ENCODE measurements at regions not wholly inside any gene's neighbourhood (a gene's known extent, or its start where the extent isn't known, plus 50 kb on each side); places are given as distances from the start of the nearest gene placed in this dataset.
"Not testable (repeated sequence)": the region's sequence is repeated elsewhere in the genome, so short reads cannot be mapped to it uniquely, and the experiment has no call there.

DNA sequence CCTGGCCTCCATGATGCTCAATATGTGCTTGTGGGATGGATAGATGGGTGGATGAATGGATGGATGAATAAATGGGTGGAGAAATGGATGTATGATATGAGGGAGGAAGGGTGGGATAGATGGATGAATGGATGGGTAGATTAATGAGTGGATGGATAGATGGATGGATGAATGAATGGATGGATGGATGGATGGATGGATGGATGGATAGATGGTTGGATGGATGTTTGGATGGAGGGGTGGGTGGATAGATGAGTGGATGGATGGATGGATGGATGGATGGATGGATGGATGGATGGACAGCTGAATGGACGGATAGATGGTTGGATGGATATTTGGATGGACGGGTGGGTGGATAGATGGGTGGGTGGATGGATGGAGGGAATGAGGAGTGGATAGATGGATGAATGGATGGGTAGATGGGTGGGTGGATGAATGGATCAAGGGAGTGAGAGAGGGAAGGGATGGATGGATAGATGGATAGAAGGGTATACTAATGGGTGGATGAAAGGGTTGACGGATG lies 139.4 kb downstream of the CEBPB start:
- no peak for DNase-seq (ENCODE audit: low spot score)

GRCh38 chr20:50330504-50331313 lies 140.1 kb downstream of the CEBPB start:
- no peak for DNase-seq (ENCODE audit: low spot score)

GRCh38 chr20:50331469-50332363 lies 141.1 kb downstream of the CEBPB start:
- no peak for DNase-seq (ENCODE audit: low spot score)

DNA sequence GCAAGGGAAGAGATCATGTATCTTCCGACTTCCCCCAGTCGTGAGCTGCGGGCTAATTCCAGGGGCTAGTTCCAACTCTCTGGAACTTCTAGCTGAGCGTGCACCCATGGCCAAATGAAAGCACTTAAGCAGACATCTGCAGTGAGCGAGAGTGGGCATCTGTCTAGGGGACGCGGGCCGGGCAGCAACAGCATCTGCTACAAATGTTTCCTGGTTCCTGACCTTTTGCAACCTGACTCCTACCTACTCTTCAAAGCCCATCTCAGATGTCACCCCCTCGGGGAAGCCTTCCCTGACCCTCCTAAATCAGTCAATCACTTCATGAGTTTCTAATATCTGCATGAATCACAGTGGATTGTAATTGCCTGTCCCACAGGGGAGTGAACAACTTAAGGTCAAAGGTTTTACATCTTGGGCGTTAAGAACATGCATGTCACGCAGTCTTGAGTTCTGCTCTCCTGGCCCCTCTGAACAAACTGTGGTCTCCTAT lies 141.9 kb downstream of the CEBPB start:
- no peak for DNase-seq (ENCODE audit: low spot score)

DNA sequence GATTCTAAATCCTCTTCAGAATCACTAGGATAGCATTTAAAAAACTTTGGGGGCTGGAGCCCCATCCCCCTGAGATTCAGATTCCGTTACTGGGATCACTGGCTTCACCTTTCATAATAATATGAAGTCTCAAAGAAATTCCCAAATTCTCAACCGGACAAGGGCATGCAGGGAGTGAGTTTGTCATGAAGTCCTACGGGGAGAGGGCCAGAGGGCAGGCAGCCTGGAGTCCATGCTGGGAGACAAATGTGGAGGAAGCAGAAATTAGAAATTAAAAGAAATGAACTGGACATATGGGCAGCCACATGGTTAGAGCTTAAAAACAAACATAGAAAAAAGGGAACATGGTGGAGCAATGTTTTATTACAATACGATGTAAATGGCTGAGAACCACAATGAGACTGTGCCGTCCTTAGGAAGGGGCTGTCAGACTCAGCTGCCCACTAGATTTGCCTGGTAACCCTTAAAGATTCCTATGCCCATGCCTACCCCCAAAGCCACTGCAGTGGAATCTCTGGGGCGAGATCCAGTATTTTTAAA lies 142.6 kb downstream of the CEBPB start:
- DNase-seq (ENCODE audit: low spot score), result no peak

DNA sequence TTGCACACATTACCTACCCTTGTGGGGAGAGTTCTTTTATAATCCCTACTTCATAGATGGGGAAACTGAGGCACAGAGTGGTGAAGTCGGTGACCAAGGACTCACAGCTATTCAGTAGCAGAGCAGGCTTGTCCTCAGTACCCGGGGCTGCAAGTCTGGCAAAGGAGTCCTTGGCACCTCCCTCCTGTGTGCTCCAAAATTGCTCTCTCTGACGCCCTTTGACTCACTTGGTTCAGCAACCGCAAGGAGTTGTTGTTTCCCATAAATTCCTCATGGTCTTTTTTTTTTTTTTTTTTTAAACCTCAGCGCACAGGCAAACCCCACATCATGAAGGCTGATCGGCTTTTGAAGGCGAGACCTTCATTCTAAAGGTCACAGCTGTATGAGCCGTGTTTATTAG lies 143.2 kb downstream of the CEBPB start:
- DNase-seq (ENCODE audit: low spot score), result no peak

DNA sequence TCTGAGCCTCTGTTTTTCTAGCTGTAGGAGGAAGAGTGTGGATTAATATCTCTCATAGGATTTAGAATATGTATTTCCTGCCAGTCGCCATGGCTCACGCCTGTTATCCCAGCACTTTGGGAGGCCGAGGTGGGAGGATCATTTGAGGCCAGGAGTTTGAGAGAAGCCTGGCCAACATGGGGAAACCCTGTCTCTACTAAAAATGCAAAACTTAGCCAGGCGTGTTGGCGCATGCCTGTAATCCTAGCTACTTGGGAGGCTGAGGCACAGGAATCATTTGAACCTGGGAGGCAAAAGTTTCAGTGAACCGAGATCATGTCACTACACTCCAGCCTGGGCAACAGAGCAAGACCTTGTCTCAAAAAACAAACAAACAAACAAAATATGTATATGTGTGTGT lies 143.9 kb downstream of the CEBPB start:
- not testable (repeated sequence) for DNase-seq (ENCODE audit: low spot score)

DNA sequence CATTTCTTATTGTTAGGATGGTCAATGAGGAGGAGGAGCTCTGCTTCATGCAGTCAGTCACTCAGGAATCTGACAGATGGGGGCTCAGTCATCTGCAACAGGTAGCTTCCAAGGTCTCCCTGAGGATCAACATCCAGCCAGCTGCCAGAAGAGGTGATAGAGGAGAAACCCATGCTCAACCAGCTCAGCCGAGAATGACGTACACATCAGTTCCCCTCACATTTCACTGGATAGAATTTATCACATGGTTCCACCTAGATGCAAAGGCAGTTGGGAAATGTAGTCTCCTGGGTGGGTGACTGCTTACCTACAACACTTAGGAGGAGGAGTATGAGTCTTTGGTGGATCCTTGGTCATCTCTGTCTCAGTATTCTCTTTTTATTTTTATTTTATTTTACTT lies 144.5 kb downstream of the CEBPB start:
- DNase-seq (ENCODE audit: low spot score), result no peak

- DNase-seq (ENCODE audit: low spot score), result no peak
Observed at GRCh38 chr20:50335866-50336265, 145.2 kb downstream of the CEBPB start.

DNA sequence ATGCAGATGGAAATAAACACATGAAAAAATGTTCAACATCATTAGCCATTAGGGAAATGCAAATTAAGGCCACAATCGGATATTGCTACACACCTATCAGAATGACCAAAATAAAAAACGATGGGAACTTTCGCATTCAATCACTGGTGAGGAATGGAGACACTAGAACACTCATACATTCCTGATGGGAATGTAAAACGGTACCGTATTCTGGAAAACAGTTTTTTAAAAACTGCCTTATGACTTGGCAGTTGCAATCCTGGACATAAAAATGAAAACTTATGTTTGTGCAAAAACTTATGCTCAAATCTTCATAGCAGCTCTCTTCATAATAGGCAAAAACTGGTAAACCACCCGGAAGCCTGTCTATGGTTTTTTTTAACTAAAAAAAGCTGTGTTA lies 146.0 kb downstream of the CEBPB start:
- DNase-seq (ENCODE audit: low spot score), result no peak

DNA sequence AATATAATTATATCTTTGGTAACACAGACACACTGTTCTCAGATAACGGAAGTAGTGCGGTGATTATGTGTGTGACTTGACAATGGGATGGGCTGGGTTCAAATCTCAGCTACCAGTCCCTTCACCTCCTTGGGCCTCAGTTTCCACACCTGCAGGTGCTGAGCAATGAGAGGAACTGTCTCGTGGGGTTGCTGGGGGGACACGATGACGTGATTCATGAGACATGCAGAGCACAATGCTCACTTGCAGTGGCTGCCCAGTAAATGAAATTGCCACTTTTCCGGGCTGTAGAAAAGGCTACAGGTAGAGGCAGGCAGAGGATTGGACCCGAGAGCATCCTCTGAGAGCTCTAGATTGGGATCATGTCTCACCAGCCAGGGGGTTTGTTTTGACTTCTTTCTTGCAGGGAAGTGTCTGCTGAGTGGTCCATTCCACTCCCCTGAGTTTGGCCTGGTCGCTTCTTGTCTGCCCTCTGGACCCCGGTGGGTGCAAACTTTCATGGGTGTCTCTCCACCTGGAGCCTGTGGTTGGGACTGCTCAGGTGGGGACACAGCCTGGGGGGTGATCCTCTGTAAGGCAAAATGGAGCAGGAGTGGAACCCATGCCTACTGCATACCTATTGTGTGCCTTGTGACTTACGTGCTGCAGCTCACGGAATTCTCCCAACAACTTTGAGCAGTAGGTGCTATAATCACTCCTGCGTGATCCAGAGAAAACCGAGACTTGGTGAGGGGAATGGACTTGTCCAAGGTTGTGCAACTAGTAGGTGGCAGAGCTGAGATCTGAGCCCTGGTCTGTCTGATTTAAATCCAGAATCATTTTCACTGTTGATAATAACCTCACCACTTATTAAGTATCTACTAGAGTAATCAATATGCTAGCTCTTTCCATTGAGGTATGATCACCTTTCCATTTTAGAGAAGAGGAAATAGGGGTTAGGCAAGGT lies 147.2 kb downstream of the CEBPB start:
- no peak for DNase-seq (ENCODE audit: low spot score)

DNA sequence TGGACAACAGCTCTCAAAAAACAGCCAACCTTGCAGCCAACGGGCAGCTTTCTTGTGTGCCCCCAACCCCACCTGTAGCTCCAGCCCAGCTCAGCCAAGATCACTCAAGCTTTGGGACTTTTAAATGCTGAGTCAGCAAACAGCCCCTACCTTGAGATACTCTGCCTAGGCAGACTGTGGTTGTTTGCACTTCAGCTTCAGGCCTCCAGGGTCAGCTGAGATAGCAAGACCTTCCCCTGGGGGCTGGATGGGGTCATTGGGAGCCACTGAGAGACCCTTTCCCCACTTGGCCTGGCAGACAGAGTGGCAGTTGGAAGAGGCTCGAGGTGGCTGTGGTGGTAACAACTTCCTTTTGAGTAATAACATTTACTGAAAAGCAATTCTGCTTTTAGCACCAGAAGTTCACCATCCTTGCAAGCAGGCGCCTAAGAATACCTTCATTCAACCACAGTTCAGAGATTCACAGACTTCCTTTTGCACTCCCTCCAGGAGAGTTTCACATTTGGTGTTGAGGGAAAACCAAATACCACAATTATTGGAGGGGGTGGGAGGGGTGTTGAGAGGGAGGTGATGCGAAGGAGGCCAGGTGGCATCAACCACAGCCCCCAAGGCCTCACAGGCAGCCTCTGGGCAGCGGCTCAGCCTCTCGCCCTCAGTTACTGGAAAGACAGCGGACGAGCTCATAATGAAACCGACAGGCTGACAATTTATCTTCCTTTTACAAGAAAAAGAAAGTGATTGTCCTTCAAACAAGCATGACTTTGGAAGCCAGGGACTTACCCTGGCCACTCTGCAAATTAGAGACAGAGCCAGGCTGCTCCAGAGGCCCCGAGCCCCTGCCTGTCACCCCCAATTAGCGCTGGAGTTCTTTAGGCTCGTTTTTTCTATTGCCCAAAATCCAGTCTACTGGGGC lies 148.1 kb downstream of the CEBPB start:
- DNase-seq (ENCODE audit: low spot score), result no peak

DNA sequence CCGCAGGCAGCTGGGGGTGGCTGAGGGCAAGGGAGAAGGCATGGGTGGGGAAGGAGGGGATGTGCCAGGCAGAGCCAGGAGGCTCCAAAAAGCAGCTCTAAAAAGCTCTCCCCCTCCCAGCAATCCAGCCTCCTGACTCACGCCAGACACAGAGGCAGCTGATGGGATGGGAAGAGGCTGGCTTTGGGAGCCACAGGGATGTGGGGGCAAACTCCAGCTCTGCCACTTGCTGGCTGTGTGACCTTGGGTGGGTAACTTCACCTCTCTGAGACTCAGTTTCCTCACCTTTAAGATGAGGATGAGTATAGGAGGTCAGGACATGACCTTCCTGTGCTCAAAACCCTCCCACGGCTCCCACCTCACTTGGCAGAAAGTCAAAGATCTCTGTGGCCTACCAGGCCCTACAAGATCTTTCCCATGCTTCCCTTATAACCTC lies 148.9 kb downstream of the CEBPB start:
- no peak for DNase-seq (ENCODE audit: low spot score)

GRCh38 chr20:50340541-50340940 lies 149.9 kb downstream of the CEBPB start:
- DNase-seq (ENCODE audit: low spot score), result no peak

DNA sequence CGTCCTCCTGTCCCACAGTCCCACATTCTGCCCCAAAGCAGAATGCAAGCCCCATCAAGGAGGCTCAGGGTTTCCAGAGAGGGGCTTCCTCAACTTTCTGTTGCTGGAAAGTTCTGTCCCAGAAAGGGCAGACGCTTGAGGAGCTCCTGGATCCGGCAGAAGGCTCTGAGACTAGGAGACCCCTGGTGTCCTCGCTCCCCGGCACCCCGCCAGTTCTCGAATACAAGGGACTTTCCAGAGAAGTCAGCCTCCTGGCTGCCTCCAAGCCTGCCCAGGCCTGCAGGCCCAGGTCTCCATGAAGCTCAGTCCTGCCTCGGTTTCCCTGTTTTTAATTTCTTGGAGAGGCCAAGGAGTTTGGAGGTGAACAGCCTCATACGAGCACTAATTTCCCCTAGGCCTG lies 150.4 kb downstream of the CEBPB start:
- DNase-seq (ENCODE audit: low spot score), result no peak

DNA sequence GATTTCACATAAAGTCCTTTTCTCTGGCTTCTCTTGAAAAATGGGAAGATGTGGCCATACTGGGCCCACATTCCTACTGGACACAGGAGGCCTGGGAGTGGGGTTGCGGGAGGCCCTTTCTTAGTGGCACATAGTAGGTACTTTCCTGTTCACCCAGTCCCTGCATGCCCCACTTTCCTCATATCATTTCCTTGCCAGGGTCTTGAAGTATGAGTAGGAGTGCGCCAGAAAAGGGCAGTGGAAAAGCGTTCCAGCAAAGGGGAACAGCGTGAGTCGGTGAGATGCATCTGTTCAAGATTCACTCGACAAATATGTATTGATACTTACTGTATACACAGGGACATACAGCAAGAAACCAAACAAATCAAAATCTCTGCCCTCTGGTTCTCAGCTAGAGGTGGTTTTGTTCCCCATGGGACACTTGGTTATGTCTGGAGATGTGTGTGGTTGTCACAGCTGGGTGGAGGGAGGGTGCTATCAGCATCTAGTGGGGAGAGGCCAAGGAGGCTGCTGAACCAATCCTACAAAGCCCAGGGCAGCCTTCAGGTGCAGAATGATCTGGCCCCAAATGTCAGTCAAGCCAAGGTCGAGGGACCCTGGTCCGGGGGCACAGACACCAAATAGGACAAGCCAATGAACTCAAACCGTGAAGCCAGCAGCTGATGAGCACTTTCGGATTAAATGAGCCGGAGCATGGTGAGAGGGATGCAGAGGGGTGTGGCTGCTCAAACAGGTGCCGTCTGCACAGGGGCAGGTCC lies 151.4 kb downstream of the CEBPB start:
- no peak for DNase-seq (ENCODE audit: low spot score)

DNA sequence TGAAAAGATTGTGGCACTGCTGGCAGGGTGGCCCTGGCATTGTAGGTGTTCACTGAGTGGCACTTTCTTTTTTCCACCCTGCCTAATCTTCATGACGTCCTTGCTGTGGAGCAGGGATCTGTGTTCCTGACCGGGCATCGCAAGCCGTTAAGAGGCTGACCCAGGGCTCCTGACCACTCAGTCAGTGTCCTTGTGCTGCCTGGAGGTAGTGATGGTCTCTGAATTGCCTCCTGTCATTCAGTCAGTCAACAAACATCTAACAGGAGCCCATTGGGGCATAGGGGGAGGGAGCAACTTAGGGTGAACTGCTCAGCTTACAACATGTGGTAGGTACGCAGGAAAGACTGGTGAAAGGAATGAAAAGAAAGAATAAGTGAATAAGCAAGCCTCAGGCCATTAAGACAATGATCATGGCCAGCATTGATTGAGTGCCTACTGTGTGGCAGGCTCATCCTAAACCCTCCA lies 152.0 kb downstream of the CEBPB start:
- no peak for DNase-seq (ENCODE audit: low spot score)

GRCh38 chr20:50343125-50343489 lies 152.5 kb downstream of the CEBPB start:
- no peak for DNase-seq (ENCODE audit: low spot score)

DNA sequence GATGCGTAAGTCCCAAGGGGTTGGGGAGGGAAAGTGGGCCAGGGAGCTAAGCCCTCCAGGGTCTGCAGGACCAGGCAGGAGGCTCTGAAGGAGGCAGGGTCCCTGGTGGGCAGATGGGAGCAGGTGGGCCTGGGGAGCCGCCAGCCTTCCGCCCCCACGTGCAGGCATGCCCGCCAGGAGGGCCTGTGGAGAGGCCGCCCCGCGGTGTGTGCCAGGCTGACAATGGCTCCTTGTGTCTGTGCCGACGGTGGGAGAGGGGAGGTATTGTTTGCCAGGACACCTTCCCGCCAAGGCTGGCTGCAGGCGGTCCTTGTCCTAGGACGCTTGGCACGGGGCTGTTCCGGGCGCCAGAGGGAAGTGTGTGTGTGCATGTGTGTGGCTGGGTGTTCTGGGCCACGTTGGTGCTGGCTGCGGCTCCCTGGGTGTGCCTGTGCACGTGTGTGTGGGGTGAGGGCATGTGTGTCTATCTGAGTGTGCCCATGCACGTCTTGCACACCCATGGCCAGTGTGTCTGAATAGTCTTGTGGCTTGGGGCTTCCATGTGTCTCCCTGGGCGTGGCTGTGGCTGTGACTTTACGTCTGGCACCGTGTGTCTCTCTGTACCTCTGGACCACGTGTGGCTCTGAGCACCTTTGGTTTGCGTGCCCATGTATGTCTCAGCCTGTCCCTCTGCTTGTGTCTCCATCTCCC lies 153.0 kb downstream of the CEBPB start:
- no peak for DNase-seq (ENCODE audit: low spot score)

All from hematopoietic multipotent progenitor cell treated with erythropoietin and hydrocortisone succinate and interleukin-3 and kit ligand, for 17 days (in vitro differentiated cells).